DOHH2 (cell line): ENCODE measurements at regions not wholly inside any gene's neighbourhood (a gene's known extent, or its start where the extent isn't known, plus 50 kb on each side); places are given as distances from the start of the nearest gene placed in this dataset.
"Not testable (repeated sequence)": the region's sequence is repeated elsewhere in the genome, so short reads cannot be mapped to it uniquely, and the experiment has no call there.

ENCODE experiments used
- H3F3A ChIP-seq: fragments of 200-600 bp; sonication (generic), shearing (Covaris generic); 2 replicates; pipeline ENCODE4 v1.6.0; 2016; ENCODE audit warnings: antibody characterized with exemption, mild to moderate bottlenecking; ENCODE audit not compliant: control insufficient read depth, insufficient read depth
- H3K27ac ChIP-seq: fragments of 200-600 bp; sonication (generic); 2 replicates; pipeline ENCODE4 v1.5.1; 2014; ENCODE audit warnings: low read depth, mild to moderate bottlenecking, low read length, moderate library complexity
- H3K27me3 ChIP-seq: fragments of 200-600 bp; sonication (generic); 2 replicates; pipeline ENCODE4 v1.6.1; 2014; ENCODE audit warnings: mild to moderate bottlenecking, low read length, mixed read lengths; ENCODE audit not compliant: control insufficient read depth
- H3K36me3 ChIP-seq: fragments of 200-600 bp; sonication (generic); 2 replicates; pipeline ENCODE4 v1.6.1; 2014; ENCODE audit warnings: mild to moderate bottlenecking, low read length, moderate library complexity, mixed read lengths; ENCODE audit not compliant: control insufficient read depth
- H3K4me1 ChIP-seq: fragments of 200-600 bp; sonication (generic); 2 replicates; pipeline ENCODE4 v1.6.1; 2014; ENCODE audit warnings: mild to moderate bottlenecking, low read length, mixed read lengths; ENCODE audit not compliant: control insufficient read depth
- H3K4me2 ChIP-seq: fragments of 200-600 bp; sonication (generic); 2 replicates; pipeline ENCODE4 v1.6.0; 2014; ENCODE audit warnings: mild to moderate bottlenecking, low read length, moderate library complexity
- H3K4me3 ChIP-seq: fragments of 200-600 bp; sonication (generic); 2 replicates; pipeline ENCODE4 v1.5.1; 2014; ENCODE audit warnings: mild to moderate bottlenecking, low read length, mixed read lengths
- H3K79me2 ChIP-seq: fragments of 200-600 bp; sonication (generic); 2 replicates; pipeline ENCODE4 v1.6.1; 2014; ENCODE audit warnings: mild to moderate bottlenecking, low read length, mixed read lengths; ENCODE audit not compliant: control insufficient read depth
- H3K9me2 ChIP-seq: fragments of 200-600 bp; sonication (generic); replicated peaks from 2 replicates; pipeline ENCODE4 v1.6.1; 2014; ENCODE audit warnings: mild to moderate bottlenecking, low read length, mixed read lengths; ENCODE audit not compliant: control insufficient read depth
- H3K9me3 ChIP-seq: fragments of 200-600 bp; sonication (generic); 2 replicates; pipeline ENCODE4 v1.6.1; 2014; ENCODE audit warnings: antibody characterized with exemption, low read length, mixed read lengths; ENCODE audit not compliant: control insufficient read depth, insufficient read depth
- H4K20me1 ChIP-seq: fragments of 200-600 bp; sonication (generic); 2 replicates; pipeline ENCODE4 v1.6.0; 2014; ENCODE audit warnings: low read depth, mild to moderate bottlenecking, antibody characterized with exemption, low read length, moderate library complexity; ENCODE audit not compliant: control insufficient read depth, insufficient read depth
- CTCF ChIP-seq: fragments of 200-600 bp; sonication (generic); IDR thresholded peaks from one replicate; pipeline ENCODE4 v1.5.1; 2014; ENCODE audit warnings: antibody characterized with exemption, mild to moderate bottlenecking, low read depth, low read length; ENCODE audit not compliant: poor library complexity, severe bottlenecking
- EZH2phosphoT487 ChIP-seq: fragments of 200-600 bp; sonication (generic); IDR thresholded peaks from 2 replicates; pipeline ENCODE4 v1.6.1; 2017; ENCODE audit warnings: borderline replicate concordance, mild to moderate bottlenecking, antibody characterized with exemption, low read length, moderate library complexity, mixed read lengths

- H3K4me2 ChIP-seq, result no peak overlapping the region
- no peak overlapping the region for H3K27ac ChIP-seq
- no peaks in the 10 kb centered on the region for H3K9me2 ChIP-seq
- no peak for TF ChIP-seq CTCF
- TF ChIP-seq EZH2phosphoT487, result no peak
- H4K20me1 ChIP-seq, result no peaks in the 10 kb centered on the region
- H3K4me1 ChIP-seq, result no peaks in the 10 kb centered on the region
- no peaks in the 10 kb centered on the region for H3K36me3 ChIP-seq
- H3K9me3 ChIP-seq, result no peaks in the 10 kb centered on the region
- H3K4me3 ChIP-seq, result no peak overlapping the region
- H3F3A ChIP-seq, result no peaks in the 10 kb centered on the region
- no peaks in the 10 kb centered on the region for H3K27me3 ChIP-seq
- H3K79me2 ChIP-seq, result no peaks in the 10 kb centered on the region
Observed at GRCh38 chr12:92235703-92236472, 90.2 kb upstream of the BTG1 start.

GRCh38 chr12:92234533-92234932 is 88.9 kb upstream of the BTG1 start:
- Histone ChIP-seq H3F3A (no peaks in the 10 kb centered on the region), H3K4me3 (no peak overlapping the region), H3K36me3 (no peaks in the 10 kb centered on the region), H3K4me1 (no peaks in the 10 kb centered on the region), H3K9me2 (no peaks in the 10 kb centered on the region), H3K27ac (no peak overlapping the region), H3K4me2 (no peak overlapping the region), H4K20me1 (no peaks in the 10 kb centered on the region), H3K27me3 (no peaks in the 10 kb centered on the region), H3K79me2 (no peaks in the 10 kb centered on the region), H3K9me3 (no peaks in the 10 kb centered on the region)
- no peak for TF ChIP-seq CTCF
- no peak for TF ChIP-seq EZH2phosphoT487

GRCh38 chr12:92233346-92234015 is 87.8 kb upstream of the BTG1 start:
- no peak overlapping the region for H3K4me2 ChIP-seq
- no peaks in the 10 kb centered on the region for H4K20me1 ChIP-seq
- H3K4me1 ChIP-seq, result no peaks in the 10 kb centered on the region
- no peaks in the 10 kb centered on the region for H3F3A ChIP-seq
- no peak overlapping the region for H3K27ac ChIP-seq
- no peak overlapping the region for H3K4me3 ChIP-seq
- no peaks in the 10 kb centered on the region for H3K27me3 ChIP-seq
- no peaks in the 10 kb centered on the region for H3K36me3 ChIP-seq
- H3K9me2 ChIP-seq, result no peaks in the 10 kb centered on the region
- TF ChIP-seq EZH2phosphoT487 (no peak), CTCF (no peak)
- no peaks in the 10 kb centered on the region for H3K79me2 ChIP-seq
- no peaks in the 10 kb centered on the region for H3K9me3 ChIP-seq

GRCh38 chr12:92232371-92232932 is 86.8 kb upstream of the BTG1 start:
- not testable (repeated sequence) for H3K9me3 ChIP-seq, H3F3A ChIP-seq, H3K79me2 ChIP-seq, H3K4me2 ChIP-seq, H3K27ac ChIP-seq, H3K9me2 ChIP-seq, H3K27me3 ChIP-seq, H3K4me3 ChIP-seq, H3K4me1 ChIP-seq, H4K20me1 ChIP-seq, H3K36me3 ChIP-seq

GRCh38 chr12:92231945-92232344 is 86.3 kb upstream of the BTG1 start:
- not testable (repeated sequence) for H3K9me2 ChIP-seq, H3K27ac ChIP-seq, H3K4me1 ChIP-seq, H4K20me1 ChIP-seq, H3K79me2 ChIP-seq, H3F3A ChIP-seq, H3K9me3 ChIP-seq, H3K4me2 ChIP-seq, H3K36me3 ChIP-seq, H3K4me3 ChIP-seq, H3K27me3 ChIP-seq
